ENCODE measurements at regions not wholly inside any gene's neighbourhood (a gene's known extent, or its start where the extent isn't known, plus 50 kb on each side); places are given as distances from the start of the nearest gene placed in this dataset.

DNA sequence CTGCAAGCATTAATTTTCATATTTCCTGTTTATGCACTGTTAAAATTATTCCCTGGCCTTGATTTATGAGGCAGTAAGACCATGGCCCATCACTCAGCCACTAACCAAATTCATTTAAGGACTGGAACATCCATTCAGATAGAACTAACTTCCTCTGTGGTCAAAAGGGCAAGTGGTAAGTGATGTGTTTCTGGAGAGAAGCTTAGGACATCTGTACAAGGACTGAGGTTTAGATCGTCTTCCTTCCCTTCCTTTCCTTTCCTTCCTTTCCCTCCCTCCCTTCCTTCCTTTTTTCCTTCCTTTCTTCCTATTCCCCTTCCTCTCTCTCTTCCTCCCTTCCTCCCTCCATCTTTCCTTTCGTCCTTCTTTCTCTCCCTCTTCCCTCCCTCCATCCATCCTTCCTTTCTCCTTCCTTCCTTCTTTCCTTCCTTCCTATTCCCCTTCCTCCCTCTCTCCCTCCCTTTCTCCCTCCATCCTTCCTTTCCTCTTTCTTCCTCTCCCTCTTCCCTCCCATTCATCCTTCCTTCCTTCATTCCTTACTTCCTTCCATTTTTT is 1019.4 kb downstream of the TYW1 start:
- no peak overlapping the region for H3K4me2 ChIP-seq (ENCODE audit: low read depth, low read length)
- H3K4me3 ChIP-seq (ENCODE audit: low read length): no peak overlapping the region

DNA sequence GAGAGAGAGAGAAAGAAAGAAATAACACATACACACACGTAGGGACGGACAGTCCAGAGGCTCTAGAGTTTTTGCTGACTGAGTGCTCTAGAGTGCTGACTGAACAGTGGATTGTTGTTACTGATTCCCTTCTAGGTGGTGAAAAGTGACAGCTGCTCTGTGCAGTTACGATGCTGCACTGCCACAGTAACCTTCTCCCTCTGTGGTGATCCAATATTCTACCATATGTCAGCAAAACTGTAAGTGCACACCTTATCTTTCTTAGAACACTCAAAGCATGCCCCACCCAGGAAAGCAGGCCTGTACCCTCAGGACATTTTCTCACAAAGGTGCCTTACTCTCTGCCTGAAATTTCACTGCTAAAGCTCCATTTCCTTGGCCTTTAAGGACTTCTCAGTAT is 1023.5 kb downstream of the TYW1 start:
- Histone ChIP-seq H3K27me3 (replicated peaks; ENCODE audit: insufficient read depth, low read length) (no peaks in the 10 kb centered on the region), H2AFZ (ENCODE audit: low read length) (no peak overlapping the region), H3K9me2 (replicated peaks; ENCODE audit: insufficient read depth, low read length) (no peaks in the 10 kb centered on the region), H3K4me2 (ENCODE audit: low read depth, low read length) (no peak overlapping the region), H4K20me1 (ENCODE audit: insufficient read depth, low read length) (no peaks in the 10 kb centered on the region), H3K9me3 (replicated peaks; ENCODE audit: insufficient read depth, low read length) (no peaks in the 10 kb centered on the region), H3F3A (ENCODE audit: insufficient read depth, low read length) (no peaks in the 10 kb centered on the region), H3K36me3 (replicated peaks; ENCODE audit: insufficient read depth, low read length) (no peaks in the 10 kb centered on the region), H3K9ac (ENCODE audit: low read length) (no peak overlapping the region), H3K4me3 (ENCODE audit: low read length) (no peak overlapping the region), H3K79me2 (ENCODE audit: low read length) (no peaks in the 10 kb centered on the region), H3K4me1 (ENCODE audit: low read length) (no peaks in the 10 kb centered on the region), H3K27ac (ENCODE audit: low read length) (no peak overlapping the region)
- DNase-seq: no peak
- TF ChIP-seq, protein P1, sequence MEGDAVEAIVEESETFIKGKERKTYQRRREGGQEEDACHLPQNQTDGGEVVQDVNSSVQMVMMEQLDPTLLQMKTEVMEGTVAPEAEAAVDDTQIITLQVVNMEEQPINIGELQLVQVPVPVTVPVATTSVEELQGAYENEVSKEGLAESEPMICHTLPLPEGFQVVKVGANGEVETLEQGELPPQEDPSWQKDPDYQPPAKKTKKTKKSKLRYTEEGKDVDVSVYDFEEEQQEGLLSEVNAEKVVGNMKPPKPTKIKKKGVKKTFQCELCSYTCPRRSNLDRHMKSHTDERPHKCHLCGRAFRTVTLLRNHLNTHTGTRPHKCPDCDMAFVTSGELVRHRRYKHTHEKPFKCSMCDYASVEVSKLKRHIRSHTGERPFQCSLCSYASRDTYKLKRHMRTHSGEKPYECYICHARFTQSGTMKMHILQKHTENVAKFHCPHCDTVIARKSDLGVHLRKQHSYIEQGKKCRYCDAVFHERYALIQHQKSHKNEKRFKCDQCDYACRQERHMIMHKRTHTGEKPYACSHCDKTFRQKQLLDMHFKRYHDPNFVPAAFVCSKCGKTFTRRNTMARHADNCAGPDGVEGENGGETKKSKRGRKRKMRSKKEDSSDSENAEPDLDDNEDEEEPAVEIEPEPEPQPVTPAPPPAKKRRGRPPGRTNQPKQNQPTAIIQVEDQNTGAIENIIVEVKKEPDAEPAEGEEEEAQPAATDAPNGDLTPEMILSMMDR (IDR thresholded peaks at IDR 0.05; ENCODE audit: low read length): no peak
- TF ChIP-seq EZH2phosphoT487 (IDR thresholded peaks at IDR 0.05; ENCODE audit: low read length) (no peak), EZH2 (optimal IDR thresholded peaks at IDR 0.05; ENCODE audit: low read depth, low read length) (no peak)

More for the DNA sequence above, 1019.4 kb downstream of the TYW1 start:
- no peaks in the 10 kb centered on the region for H3F3A ChIP-seq (ENCODE audit: insufficient read depth, low read length)
- no peaks in the 10 kb centered on the region for H3K79me2 ChIP-seq (ENCODE audit: low read length)
- no peaks in the 10 kb centered on the region for H3K9me3 ChIP-seq (replicated peaks; ENCODE audit: insufficient read depth, low read length)
- H3K4me1 ChIP-seq (ENCODE audit: low read length): no peaks in the 10 kb centered on the region
- no peak overlapping the region for H3K27ac ChIP-seq (ENCODE audit: low read length)
- TF ChIP-seq, protein P1 (IDR thresholded peaks at IDR 0.05; ENCODE audit: low read length): no peak
- TF ChIP-seq EZH2 (optimal IDR thresholded peaks at IDR 0.05; ENCODE audit: low read depth, low read length): no peak
- no peak for TF ChIP-seq EZH2phosphoT487 (IDR thresholded peaks at IDR 0.05; ENCODE audit: low read length)
- H3K27me3 ChIP-seq (replicated peaks; ENCODE audit: insufficient read depth, low read length): no peaks in the 10 kb centered on the region
- no peaks in the 10 kb centered on the region for H4K20me1 ChIP-seq (ENCODE audit: insufficient read depth, low read length)
- H2AFZ ChIP-seq (ENCODE audit: low read length): no peak overlapping the region
- H3K9ac ChIP-seq (ENCODE audit: low read length): no peak overlapping the region
- H3K9me2 ChIP-seq (replicated peaks; ENCODE audit: insufficient read depth, low read length): no peaks in the 10 kb centered on the region
- DNase-seq: no peak
- H3K36me3 ChIP-seq (replicated peaks; ENCODE audit: insufficient read depth, low read length): no peaks in the 10 kb centered on the region

DNA sequence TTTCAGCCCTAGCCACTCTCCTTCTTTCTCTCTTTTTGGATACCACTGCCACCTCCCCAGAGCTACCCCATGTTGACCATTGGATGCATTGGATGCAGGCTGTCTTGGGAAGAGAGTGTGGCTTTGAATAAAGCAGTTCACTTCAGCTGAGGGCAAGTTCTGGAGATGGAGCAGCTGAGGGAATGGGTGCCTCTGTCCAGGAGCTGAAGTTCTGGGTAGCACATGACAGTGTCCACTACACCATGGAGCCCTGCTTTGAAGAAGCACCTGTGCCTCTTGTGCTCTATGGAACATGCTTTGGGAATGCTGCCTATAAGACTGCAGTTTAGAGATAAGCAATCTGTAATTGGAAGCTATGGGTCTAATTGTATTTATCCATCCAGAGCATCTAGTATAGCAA is 1028.7 kb downstream of the TYW1 start:
- Histone ChIP-seq H3K9ac (ENCODE audit: low read length) (no peak overlapping the region), H3K79me2 (ENCODE audit: low read length) (no peaks in the 10 kb centered on the region), H3K9me2 (replicated peaks; ENCODE audit: insufficient read depth, low read length) (no peaks in the 10 kb centered on the region), H3K36me3 (replicated peaks; ENCODE audit: insufficient read depth, low read length) (no peaks in the 10 kb centered on the region), H4K20me1 (ENCODE audit: insufficient read depth, low read length) (no peaks in the 10 kb centered on the region), H2AFZ (ENCODE audit: low read length) (no peak overlapping the region), H3K27ac (ENCODE audit: low read length) (no peak overlapping the region), H3K4me2 (ENCODE audit: low read depth, low read length) (no peak overlapping the region), H3K9me3 (replicated peaks; ENCODE audit: insufficient read depth, low read length) (no peaks in the 10 kb centered on the region), H3K4me1 (ENCODE audit: low read length) (no peaks in the 10 kb centered on the region), H3K4me3 (ENCODE audit: low read length) (no peak overlapping the region), H3F3A (ENCODE audit: insufficient read depth, low read length) (no peaks in the 10 kb centered on the region), H3K27me3 (replicated peaks; ENCODE audit: insufficient read depth, low read length) (no peaks in the 10 kb centered on the region)
- no peak for DNase-seq
- no peak for TF ChIP-seq EZH2phosphoT487 (IDR thresholded peaks at IDR 0.05; ENCODE audit: low read length)
- TF ChIP-seq EZH2 (optimal IDR thresholded peaks at IDR 0.05; ENCODE audit: low read depth, low read length): no peak
- TF ChIP-seq, protein P1 (IDR thresholded peaks at IDR 0.05; ENCODE audit: low read length): no peak
